ENCODE measurements at regions not wholly inside any gene's neighbourhood (a gene's known extent, or its start where the extent isn't known, plus 50 kb on each side); places are given as distances from the start of the nearest gene placed in this dataset.

DNA sequence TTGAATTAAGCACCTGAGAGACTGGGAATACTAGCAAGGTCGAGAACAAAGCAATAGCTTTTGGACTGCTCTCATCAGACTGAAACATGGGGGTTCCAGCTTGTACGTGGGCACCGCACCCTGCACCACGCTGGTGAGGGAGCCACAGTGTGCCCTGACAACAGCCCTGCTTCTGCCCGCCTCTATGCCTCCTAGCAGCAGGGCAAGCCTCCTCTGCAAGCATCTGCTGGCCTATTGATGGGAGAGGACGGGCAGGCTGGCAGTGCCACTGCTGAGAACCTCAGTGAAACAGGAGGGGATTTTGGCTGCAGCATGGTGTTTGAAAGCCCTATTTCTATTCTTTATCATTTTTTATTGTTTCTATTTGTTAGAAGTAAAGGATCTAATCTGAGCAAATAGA, 146.1 kb upstream of the OTOS start:
- no peak overlapping the region for H3K27ac ChIP-seq (ENCODE audit: low read depth, low read length)
- no peak overlapping the region for H3K9ac ChIP-seq (ENCODE audit: low read length)
- no peaks in the 10 kb centered on the region for H3K27me3 ChIP-seq (ENCODE audit: control insufficient read depth in 1 of 2, insufficient read depth in 2 of 2, low read length in 2 of 2)
- H3K9me3 ChIP-seq (ENCODE audit: low read length): no peaks in the 10 kb centered on the region
- no peaks in the 10 kb centered on the region for H3K36me3 ChIP-seq (ENCODE audit: insufficient read depth, low read length)
- H3K4me3 ChIP-seq (ENCODE audit: low read depth in 1 of 2, low read length in 2 of 2): no peak overlapping the region
- H3K4me1 ChIP-seq (ENCODE audit: insufficient read depth, low read length): no peaks in the 10 kb centered on the region

DNA sequence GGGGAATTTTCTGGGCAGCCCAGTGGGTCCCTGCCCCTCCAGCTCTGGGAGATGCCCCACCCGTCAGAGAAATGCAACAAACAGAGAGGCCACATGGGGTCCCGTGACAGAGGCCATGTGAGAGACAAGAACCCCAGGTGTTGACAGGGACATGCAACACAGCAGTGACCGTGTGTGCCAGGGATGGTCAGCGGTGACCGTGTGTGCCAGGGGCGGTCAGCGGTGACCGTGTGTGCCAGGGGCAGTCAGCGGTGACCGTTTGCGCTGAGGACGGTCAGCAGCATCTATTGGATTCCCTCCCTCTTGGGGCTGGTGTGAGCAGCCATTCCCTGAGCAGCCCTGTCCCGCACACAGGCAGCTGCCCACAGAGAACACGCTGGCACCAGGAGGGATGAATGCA, 146.6 kb upstream of the OTOS start:
- H3K36me3 ChIP-seq (ENCODE audit: insufficient read depth, low read length): no peaks in the 10 kb centered on the region
- H3K27ac ChIP-seq (ENCODE audit: low read depth, low read length): no peak overlapping the region
- no peaks in the 10 kb centered on the region for H3K27me3 ChIP-seq (ENCODE audit: control insufficient read depth in 1 of 2, insufficient read depth in 2 of 2, low read length in 2 of 2)
- no peaks in the 10 kb centered on the region for H3K4me1 ChIP-seq (ENCODE audit: insufficient read depth, low read length)
- no peak overlapping the region for H3K9ac ChIP-seq (ENCODE audit: low read length)
- no peak overlapping the region for H3K4me3 ChIP-seq (ENCODE audit: low read depth in 1 of 2, low read length in 2 of 2)
- no peaks in the 10 kb centered on the region for H3K9me3 ChIP-seq (ENCODE audit: low read length)

DNA sequence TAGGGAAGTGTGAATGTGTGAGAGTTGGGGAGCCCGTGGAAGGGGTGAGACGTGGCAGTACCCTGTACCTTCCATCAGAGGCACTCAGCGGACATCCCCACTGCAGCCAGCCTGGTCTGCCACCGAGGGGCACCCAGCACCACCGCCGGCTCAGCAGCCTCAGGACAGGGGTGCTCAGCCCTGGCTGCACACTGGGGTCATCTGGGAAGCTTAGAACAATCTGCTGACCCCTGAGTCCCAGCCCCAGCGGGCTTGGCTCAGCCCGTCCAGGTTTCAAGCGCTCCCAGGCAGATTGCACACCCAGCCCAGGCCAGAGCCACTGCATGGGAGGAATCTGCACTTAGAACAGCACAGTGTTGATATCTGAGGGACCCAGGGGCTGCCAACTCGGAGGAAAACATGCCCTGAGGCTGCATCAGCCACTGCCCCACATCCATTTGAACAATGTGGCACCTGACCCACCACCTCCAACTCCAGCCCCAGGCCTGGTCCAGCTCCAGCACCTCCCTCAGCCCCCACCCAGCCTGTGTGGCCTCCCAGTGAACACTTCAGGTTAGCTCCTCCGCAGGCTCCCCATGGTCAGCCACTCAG, 147.1 kb upstream of the OTOS start:
- Histone ChIP-seq H3K27ac (ENCODE audit: low read depth, low read length) (no peak overlapping the region), H3K36me3 (ENCODE audit: insufficient read depth, low read length) (no peaks in the 10 kb centered on the region), H3K9ac (ENCODE audit: low read length) (no peak overlapping the region), H3K4me3 (ENCODE audit: low read depth in 1 of 2, low read length in 2 of 2) (no peak overlapping the region), H3K4me1 (ENCODE audit: insufficient read depth, low read length) (no peaks in the 10 kb centered on the region), H3K27me3 (ENCODE audit: control insufficient read depth in 1 of 2, insufficient read depth in 2 of 2, low read length in 2 of 2) (no peaks in the 10 kb centered on the region), H3K9me3 (ENCODE audit: low read length) (no peaks in the 10 kb centered on the region)

DNA sequence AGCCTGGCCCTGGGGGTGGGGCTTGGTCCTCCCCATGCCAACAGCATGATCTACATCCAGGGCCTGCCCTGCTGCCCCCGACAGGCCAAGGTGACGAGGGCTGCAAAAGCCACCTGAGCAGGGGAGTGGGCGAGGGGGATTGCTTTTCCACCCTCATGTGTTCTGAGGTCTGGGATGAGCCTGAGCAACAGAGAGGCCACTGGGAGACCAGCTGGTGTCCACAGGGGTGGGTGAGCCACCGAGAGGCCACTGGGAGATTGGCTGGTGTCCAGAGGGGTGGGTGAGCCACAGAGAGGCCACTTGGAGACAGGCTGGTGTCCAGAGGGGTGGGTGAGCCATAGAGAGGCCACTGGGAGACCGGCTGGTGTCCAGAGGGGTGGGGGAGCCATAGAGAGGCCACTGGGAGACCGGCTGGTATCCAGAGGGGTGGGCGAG, 147.4 kb upstream of the GPC1 start:
- H3K9me3 ChIP-seq (ENCODE audit: low read length): no peaks in the 10 kb centered on the region
- H3K27ac ChIP-seq (ENCODE audit: low read depth, low read length): no peak overlapping the region
- H3K36me3 ChIP-seq (ENCODE audit: insufficient read depth, low read length): no peaks in the 10 kb centered on the region
- H3K4me3 ChIP-seq (ENCODE audit: low read depth in 1 of 2, low read length in 2 of 2): no peak overlapping the region
- no peaks in the 10 kb centered on the region for H3K4me1 ChIP-seq (ENCODE audit: insufficient read depth, low read length)
- no peaks in the 10 kb centered on the region for H3K27me3 ChIP-seq (ENCODE audit: control insufficient read depth in 1 of 2, insufficient read depth in 2 of 2, low read length in 2 of 2)
- H3K9ac ChIP-seq (ENCODE audit: low read length): no peak overlapping the region

DNA sequence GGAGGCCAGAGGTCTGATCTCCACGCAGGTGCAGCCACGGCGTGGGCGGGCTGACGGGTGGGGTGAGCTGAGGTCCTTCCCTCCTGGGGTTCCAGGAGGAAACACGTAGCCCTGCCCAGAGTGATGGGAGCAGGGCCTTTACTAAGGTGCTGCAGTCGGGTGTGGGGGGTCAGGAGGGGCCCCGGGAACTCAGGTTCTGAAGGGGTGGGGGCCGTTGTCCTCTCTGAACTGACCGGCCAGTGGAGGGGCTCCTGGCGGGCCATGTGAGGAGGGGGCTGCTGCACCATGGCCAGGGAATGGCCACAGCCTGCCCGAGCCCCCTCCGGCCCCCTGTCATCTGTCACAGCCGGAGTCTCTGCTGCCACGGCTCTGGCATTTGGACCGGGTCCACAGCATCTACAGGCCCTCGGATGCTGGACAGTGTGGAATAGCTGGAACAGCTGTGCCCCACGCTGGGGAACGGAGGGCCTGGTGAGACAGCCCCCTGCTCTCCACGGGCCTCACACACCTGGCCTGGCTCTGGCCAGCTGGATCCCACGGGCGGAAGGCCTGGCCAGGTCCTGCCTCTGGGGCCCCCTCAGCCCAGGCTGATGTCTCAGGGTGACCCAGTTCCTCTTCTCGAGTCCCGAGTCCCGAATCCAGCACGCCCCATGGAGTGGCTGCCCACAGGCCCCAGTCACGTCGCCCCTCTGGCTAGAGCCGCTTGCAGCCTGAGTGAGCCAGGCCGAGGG, 145.6 kb upstream of the GPC1 start:
- Histone ChIP-seq H3K27ac (ENCODE audit: low read depth, low read length) (no peak overlapping the region), H3K9ac (ENCODE audit: low read length) (no peak overlapping the region), H3K27me3 (ENCODE audit: control insufficient read depth in 1 of 2, insufficient read depth in 2 of 2, low read length in 2 of 2) (no peaks in the 10 kb centered on the region), H3K36me3 (ENCODE audit: insufficient read depth, low read length) (no peaks in the 10 kb centered on the region), H3K4me3 (ENCODE audit: low read depth in 1 of 2, low read length in 2 of 2) (no peak overlapping the region), H3K9me3 (ENCODE audit: low read length) (no peaks in the 10 kb centered on the region), H3K4me1 (ENCODE audit: insufficient read depth, low read length) (no peaks in the 10 kb centered on the region)

DNA sequence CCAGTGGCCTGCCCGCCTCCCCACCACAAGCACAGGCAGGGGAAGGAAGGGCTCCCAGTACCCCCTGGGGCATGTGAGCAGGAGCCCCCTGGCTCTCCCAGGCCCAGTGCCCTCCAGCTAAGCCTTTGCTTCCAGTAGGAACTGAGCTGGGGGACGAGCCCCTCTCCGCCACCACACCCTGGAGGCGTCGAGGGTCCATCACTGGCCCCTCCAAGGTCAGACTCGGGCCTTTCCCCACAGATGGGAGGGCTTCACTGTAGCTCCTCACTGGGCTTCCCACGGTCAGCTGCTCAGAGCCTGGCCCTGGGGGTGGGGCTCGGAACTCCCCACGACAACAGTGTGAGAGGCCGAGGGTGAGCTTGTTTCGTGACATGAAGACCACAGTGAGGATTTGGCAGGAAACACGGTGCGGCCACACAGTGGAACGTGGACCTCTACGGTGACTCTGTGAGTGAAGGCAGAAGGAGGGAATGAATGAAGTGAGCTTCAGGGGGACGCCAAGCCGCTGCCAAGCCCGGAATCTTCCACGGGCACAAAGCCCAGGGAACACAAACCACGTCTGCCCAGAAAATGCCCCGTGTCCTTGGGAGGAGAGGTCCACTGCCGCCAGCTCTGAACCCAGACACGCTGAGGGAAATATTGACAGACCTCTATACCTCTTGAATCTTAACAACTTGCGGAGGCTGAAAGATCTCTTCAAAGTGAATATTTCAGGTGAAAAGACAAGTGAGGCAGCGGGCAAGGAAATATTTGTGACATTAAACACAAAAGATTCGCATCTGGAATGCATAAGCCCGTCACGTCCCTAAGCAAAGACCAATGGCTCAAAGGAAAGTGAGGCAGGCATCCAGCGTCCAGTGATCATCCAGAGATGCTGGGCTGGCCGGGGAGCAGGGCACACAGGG, 144.8 kb upstream of the GPC1 start:
- H3K27ac ChIP-seq (ENCODE audit: low read depth, low read length): no peak overlapping the region
- no peaks in the 10 kb centered on the region for H3K36me3 ChIP-seq (ENCODE audit: insufficient read depth, low read length)
- no peak overlapping the region for H3K9ac ChIP-seq (ENCODE audit: low read length)
- H3K4me1 ChIP-seq (ENCODE audit: insufficient read depth, low read length): no peaks in the 10 kb centered on the region
- H3K9me3 ChIP-seq (ENCODE audit: low read length): no peaks in the 10 kb centered on the region
- no peaks in the 10 kb centered on the region for H3K27me3 ChIP-seq (ENCODE audit: control insufficient read depth in 1 of 2, insufficient read depth in 2 of 2, low read length in 2 of 2)
- H3K4me3 ChIP-seq (ENCODE audit: low read depth in 1 of 2, low read length in 2 of 2): no peak overlapping the region

DNA sequence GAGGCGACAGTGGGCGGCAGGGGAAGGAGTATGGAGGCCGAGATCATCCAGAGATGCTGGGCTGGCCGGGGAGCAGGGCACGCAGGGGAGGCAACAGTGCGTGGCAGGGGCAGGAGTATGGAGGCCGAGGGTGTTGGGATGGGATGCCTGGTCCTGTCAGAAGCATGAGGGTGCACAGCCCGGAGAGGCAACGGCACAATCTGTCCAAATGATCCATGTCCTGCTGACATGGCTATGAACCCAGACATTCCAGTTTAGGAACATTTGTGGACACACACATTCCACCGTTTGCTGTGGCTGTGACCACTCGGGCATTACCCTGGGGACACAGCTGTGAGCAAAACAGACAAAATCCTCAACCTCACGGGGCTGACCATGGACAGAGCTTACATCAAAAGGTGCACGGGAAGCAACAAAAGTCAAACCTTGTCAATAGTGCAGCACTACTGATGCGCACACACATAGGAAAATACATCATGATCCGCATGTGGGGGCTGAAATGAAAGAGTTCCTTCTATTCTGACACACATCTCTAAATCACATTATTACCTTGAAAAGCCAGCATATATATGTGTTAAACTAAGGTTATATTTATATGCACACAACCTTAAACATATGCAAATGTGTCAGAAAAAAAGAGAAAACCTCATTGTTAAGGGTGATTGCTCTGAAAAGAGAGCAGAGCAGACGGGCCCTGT, 144.0 kb upstream of the GPC1 start:
- Histone ChIP-seq H3K9ac (ENCODE audit: low read length) (no peak overlapping the region), H3K4me1 (ENCODE audit: insufficient read depth, low read length) (no peaks in the 10 kb centered on the region), H3K4me3 (ENCODE audit: low read depth in 1 of 2, low read length in 2 of 2) (no peak overlapping the region), H3K27ac (ENCODE audit: low read depth, low read length) (no peak overlapping the region), H3K27me3 (ENCODE audit: control insufficient read depth in 1 of 2, insufficient read depth in 2 of 2, low read length in 2 of 2) (no peaks in the 10 kb centered on the region), H3K9me3 (ENCODE audit: low read length) (no peaks in the 10 kb centered on the region), H3K36me3 (ENCODE audit: insufficient read depth, low read length) (no peaks in the 10 kb centered on the region)

DNA sequence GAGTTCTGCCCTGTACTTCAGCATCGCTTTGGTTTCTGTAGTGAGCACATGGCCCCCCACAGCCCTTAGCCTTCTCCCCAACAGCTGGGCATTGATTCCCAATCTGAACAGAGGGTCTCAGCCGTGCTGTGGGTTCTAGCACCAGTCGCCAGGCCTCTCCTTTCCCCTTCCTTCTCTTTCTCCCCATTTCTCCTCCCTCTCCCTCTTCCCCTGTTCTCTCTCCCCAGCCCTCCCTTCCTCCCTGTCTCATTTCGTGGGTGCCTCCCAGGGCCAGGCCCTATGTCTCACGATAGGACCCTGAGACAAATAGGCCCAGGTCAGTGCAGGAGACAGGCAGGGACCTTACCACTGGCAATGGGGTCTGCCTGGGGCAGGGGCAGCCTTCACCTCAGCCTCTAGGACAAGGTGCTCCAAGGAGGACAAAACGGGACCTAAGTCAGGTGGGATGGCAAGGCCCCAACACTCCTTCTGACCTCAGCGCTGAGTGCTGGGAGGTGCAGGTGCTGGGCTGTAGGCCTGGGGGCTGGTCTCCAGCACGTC, 143.4 kb upstream of the GPC1 start:
- H3K36me3 ChIP-seq (ENCODE audit: insufficient read depth, low read length): no peaks in the 10 kb centered on the region
- H3K9me3 ChIP-seq (ENCODE audit: low read length): no peaks in the 10 kb centered on the region
- no peak overlapping the region for H3K4me3 ChIP-seq (ENCODE audit: low read depth in 1 of 2, low read length in 2 of 2)
- H3K27me3 ChIP-seq (ENCODE audit: control insufficient read depth in 1 of 2, insufficient read depth in 2 of 2, low read length in 2 of 2): no peaks in the 10 kb centered on the region
- no peak overlapping the region for H3K27ac ChIP-seq (ENCODE audit: low read depth, low read length)
- no peaks in the 10 kb centered on the region for H3K4me1 ChIP-seq (ENCODE audit: insufficient read depth, low read length)
- no peak overlapping the region for H3K9ac ChIP-seq (ENCODE audit: low read length)

DNA sequence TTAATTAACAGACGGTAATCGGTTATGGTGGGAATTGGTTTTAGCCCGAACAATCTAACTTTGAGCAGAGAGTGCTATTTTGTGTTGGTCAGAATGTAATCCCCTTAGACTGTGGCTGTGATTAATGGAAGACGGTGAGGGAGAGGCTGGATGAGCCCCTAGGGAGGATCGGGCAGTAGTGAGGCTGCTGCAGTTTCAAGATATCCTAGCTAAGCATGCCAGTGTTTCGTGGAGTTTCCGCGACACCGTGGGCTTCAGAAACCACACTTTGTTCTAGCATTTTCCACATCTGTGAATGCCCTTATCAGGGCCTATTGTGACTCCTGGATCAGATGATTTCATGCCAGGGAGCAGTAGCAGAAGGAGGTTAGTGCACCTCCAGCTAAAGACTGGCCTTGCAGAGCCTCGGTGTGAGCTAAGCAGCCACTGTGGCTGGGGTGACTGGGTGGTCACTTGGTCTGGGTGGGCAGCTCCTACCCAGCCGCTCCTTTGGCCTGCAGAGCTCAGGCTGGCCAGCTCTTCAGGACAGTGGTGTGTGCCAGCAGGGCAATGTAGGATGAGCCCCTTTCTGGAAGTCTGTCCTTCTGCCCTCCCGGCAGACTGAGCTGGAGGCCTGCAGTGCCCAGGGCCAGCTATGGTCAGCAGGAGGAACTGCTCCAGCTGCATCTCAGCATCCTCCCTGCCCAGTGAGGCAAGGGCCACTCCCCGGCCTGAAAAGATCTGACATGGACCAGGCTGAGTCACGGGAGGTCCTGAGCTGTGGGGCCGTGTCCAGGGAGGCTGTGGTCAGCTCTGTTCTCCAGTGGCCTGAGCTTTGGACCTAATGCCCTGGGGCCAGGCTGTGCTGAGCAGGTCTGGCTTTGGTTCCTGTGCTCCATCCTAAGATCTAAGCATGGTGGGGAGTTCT, 142.6 kb upstream of the GPC1 start:
- Histone ChIP-seq H3K27ac (ENCODE audit: low read depth, low read length) (no peak overlapping the region), H3K9ac (ENCODE audit: low read length) (no peak overlapping the region), H3K4me3 (ENCODE audit: low read depth in 1 of 2, low read length in 2 of 2) (no peak overlapping the region), H3K9me3 (ENCODE audit: low read length) (no peaks in the 10 kb centered on the region), H3K4me1 (ENCODE audit: insufficient read depth, low read length) (no peaks in the 10 kb centered on the region), H3K36me3 (ENCODE audit: insufficient read depth, low read length) (no peaks in the 10 kb centered on the region), H3K27me3 (ENCODE audit: control insufficient read depth in 1 of 2, insufficient read depth in 2 of 2, low read length in 2 of 2) (no peaks in the 10 kb centered on the region)

DNA sequence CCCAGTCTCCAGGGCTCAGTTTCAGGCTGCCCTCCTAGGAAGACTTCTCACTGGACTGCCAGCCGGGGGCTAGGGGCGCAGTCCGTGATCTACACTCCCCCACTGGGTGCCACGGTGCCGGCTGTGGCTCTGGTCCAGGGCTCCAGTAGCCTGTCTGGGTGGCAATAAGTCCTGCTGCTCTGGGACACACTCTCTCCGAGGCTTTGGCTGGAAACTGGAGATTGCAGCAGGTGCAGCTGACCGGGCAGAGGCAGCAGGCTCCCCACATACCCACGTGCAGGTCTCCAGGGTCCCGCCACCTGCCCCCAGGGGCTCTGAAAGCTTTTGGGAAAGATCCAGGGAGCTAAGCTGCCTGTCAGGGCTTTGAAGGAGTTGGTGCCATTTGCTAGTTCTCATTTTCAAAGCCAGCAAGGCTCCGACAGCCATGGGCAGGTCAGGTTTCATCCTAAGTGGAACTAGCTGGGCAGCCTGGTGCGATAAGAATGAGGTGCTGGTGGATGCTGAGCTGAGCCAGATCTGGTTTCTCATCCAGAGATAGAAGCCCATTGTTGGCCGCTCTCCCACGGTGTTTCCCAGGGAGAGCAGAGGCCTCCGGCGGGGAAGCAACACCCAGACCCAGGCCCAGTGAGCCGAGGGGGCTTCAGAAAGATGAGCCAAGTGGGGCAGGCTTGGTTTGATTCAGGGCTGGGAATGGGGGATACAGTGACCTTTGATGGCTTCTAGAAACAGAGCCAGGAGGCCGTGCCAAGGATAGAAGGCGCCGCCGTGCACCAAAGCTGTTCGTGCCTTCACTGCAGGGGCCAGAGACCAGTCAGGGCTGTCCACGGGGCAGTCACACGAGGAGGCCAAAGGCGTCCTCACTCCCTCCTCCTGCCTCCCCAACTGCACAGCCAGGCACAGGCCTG, 141.7 kb upstream of the GPC1 start:
- Histone ChIP-seq H3K4me1 (ENCODE audit: insufficient read depth, low read length) (no peaks in the 10 kb centered on the region), H3K27me3 (ENCODE audit: control insufficient read depth in 1 of 2, insufficient read depth in 2 of 2, low read length in 2 of 2) (no peaks in the 10 kb centered on the region), H3K9ac (ENCODE audit: low read length) (no peak overlapping the region), H3K27ac (ENCODE audit: low read depth, low read length) (no peak overlapping the region), H3K36me3 (ENCODE audit: insufficient read depth, low read length) (no peaks in the 10 kb centered on the region), H3K9me3 (ENCODE audit: low read length) (no peaks in the 10 kb centered on the region), H3K4me3 (ENCODE audit: low read depth in 1 of 2, low read length in 2 of 2) (no peak overlapping the region)

Data from muscle layer of colon (tissue), 2 donors.